Activated T-cell treated with anti-CD3 and anti-CD28 coated beads for 1 hour (primary cell): ENCODE measurements at regions not wholly inside any gene's neighbourhood (a gene's known extent, or its start where the extent isn't known, plus 50 kb on each side); places are given as distances from the start of the nearest gene placed in this dataset.

ENCODE experiments used
- DNase-seq: peaks from one replicate; pipeline ENCODE4 v3.0.0-alpha.2; 2020; ENCODE audit warnings: low read depth

DNA sequence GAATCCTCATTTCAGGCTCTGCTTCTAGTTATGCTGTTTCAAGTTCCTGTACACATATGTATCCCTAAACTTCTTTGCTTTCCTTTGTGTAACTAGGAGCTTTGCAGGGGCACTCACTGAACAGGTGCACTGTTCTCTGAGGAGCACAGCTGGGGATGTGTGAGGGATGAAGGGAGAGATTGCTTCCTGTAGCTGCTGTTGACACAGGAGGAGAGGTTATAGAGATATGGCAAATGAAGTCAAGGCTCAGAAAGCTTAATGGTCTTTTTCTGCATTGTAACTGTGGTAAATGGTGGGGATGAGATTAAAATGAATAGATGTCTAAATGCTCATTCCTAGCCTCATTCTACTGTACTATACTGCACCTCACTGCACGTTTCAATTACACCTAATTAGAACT, 454.3 kb downstream of the BTBD3 start:
- DNase-seq: no peak

DNA sequence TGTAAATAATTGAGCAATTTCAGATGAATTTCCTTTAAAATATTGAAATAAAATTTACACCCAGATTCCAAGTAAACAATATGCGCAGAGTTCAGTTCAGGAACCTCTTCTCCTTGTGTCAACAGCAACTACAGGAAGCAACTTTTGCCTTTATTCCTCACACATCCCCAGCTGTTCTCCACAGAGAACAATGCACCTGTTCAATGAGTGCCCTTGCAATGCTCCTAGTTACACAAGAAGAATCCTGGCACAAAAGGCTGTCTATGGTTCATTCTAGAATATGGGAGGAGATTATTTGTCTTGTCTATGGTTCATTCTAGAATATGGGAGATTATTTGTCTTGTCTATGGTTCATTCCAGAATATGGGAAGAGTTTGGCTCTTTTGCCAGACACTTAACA, 454.9 kb downstream of the BTBD3 start:
- DNase-seq: no peak

DNA sequence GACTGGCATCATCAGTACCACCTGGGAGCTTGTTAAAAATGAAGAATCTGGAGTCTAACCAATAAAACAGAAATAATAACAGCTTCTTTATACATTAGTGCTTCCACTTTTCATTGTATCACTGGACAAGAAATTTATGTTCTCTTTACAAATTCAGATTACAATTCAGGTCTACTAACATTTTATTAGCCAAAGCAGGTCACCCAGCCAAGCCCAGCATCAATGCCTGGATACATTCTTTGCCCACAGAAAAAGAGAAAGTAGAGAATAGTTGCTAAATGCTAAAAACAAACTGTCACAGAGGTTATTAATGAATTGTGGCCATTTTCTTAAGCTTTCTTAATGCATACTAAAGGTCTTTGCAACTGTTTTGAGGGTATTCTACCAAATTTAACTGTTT, 458.3 kb downstream of the BTBD3 start:
- no peak for DNase-seq

DNA sequence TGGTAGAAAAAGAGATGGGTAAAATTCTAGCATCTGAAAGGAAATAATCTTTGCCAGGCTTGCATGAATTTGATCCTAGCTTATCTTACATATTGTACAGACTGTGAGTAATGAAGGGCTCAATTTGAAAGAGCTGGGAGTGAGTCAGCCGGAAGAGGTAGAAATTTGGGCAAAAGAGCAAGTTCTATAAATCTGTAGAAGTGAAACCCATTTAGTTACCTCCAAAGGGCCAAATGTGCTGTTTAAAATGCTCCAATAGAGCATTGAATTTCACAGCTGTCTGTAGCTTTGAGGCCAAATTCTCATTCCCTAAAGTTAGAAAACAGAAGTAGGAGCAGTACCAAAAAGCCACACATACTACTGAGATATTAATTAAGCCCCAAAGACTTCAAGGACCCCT, 466.1 kb downstream of the BTBD3 start:
- no peak for DNase-seq

DNA sequence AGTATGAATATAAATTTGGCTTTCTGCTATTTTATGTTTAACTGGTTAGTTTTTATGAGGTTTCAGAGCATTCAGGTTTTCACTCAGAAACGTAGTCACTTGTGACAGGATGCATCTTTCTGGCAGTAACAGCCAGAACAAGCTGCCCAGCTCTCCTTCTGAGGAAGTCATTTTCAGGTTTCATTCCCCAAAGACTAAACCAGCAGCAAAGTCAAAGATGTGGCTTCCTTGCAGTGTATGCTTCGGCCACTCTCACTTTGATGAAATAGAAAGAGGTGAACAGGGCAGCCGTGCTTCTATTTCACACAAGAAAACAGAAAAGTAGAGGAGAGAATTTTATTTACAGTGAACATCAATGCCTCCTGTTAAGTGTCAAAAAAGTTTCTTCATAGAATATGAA, 469.1 kb downstream of the BTBD3 start:
- no peak for DNase-seq

DNA sequence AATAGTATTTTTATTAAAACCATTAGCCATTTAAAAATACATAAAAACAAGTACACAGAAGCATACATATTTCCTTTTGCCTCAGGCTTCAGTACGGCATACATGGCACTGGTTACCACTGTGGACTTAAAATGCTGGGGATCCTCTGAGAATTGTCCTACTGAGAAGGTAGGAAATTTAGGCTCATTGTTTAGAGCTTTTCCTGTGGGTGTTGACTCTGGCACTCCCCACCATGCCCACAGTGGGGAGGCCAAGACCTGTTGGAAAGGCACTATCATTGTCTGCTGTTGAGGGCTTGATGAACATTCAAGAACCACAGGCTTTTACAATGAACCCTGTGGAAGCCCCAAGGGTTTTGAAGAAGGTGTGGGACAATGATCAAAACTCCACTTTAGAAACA, 473.4 kb downstream of the BTBD3 start:
- DNase-seq: no peak

DNA sequence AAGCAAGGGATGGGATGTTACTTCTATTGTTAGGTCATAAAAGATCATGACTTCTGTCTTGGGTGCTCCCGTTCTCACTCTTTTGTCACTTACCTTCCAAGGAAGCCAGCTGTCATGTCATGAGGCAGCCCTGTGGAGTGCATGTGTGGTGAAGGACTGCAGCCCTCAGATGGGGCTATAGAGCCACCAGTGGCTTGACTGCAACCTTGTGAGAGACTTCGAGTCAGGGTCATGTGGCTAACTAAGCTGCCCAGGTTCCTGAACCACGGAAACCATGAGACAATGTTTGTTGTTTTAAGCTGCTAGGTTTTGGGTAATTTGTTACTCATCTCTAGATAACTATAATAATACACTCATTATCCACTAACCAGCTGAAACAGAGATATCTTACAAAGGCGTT, 477.1 kb downstream of the BTBD3 start:
- no peak for DNase-seq

DNA sequence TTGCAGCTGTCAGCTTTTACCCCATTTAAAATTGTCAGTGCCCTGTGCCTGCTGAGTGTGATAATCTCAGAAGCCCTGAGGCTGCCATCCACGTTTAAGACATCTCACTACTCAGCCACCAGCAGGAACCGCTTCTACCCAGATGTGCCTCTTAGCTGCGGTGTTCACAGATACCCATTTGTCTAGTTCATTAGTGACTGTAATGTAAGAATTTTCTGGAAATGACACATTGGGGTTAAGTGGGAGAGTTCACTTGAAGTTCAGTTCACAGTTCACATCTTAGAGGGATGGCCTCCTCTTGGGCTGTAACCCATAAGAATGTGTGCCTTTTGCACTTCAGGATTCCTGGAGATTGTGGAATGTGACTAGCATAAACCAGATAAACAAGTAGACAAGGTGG, 477.7 kb downstream of the BTBD3 start:
- no peak for DNase-seq

DNA sequence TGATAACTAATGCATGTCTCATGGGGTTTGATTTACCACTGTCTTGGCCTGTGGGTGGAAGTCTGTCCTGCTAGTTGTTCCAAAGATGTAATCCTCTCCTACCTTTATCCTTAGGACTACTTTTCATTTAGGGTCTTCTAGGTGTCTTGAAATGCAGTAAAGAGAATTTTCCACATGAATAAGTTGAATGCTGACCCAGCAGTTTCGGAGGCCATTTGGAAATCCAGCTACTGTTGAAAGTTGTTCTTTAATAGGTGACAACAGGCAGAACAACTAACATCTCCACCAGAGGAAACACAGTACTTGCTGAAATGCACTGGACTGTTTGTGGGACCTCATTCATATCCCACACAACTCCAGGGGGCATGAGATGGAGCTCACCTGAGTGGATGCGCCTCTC, 478.1 kb downstream of the BTBD3 start:
- no peak for DNase-seq

DNA sequence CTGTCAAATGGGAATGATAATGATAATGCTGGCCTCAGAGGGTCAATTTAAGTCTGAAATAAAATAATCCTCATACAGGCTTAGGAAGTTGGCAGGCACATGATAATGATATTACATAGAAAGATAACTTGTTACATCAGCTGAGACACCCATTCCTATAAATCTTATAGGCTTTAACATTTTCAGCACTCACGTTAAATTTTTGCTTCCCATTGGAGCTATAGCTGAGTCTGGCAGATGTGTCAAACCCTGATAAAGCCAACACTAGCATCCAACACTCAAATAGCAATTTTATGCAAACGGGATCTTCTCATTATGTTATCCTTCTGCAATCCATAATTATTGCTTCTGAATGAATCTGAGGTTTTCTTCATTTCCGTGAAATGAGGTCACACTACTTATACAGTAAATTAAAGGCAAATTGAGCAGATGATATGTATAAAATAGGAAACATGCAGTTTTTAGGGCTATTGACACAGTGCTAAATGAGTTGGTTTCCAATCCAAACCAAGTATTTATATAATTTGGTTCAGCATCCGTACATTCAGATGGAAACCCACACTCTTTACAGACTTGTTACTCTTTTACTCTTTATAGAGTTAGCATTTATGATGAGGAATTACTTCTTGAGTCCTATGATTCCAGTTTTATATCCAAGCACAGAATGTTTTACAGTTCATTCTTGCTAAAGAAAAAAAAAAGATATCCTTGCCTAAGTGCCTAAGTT, 481.6 kb downstream of the BTBD3 start:
- DNase-seq: no peak

DNA sequence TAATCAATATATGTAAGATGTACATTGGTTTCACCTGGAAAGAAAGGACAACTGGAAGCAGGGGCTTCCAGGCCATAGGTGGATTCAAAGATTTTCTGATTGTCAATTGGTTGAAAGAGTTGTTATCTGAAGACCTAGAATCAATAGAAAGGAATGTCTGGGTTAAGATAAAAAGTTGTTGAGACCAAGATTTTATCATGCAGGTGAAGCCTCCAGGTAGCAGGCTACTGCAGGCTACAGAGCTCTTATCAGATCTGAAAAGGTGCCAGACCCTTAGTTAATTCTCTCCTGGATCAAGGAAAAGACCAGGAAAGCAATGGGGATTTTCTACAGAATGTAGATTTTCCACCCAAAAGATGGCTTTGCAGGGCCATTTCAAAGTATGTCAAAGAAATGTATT, 487.2 kb downstream of the BTBD3 start:
- DNase-seq: no peak

DNA sequence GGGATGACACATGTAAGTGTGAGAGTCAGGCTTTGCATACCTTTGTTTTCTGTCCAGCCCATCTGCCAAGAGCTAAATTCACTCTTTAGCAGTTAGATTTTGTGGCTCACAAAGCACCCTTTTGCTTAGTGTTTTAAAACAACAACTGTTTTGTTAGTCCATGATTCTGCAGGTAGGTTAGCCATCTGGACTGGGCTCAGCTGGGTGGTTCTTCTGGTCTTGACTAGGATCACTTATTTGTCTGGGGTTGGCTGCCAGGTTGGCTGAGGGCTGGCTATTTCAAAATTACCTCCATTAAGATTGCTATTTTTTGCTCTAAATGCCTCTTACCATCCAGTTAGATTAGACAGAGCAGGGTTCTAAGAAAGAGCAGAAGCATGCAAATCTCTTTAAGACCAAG, 489.3 kb downstream of the BTBD3 start:
- no peak for DNase-seq

DNA sequence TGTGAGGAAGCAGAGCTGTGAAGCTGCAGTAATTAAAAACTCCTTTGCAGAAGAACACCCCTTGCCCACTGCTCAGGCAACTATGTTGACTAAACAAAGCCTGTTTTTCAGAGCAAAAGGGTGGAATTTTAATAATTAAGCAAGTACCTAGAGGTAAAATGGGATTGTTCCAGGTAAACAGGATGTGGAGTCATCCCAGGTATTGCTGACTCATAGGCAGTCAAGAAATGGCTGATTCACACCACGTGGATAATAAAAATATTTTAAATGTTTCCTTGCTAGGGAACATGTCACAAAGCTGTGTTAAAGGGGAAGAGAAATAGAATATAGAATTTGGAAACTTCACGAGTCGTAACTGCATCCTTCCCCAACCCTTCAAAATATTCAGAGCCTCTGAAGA, 491.8 kb downstream of the BTBD3 start:
- DNase-seq: no peak

DNA sequence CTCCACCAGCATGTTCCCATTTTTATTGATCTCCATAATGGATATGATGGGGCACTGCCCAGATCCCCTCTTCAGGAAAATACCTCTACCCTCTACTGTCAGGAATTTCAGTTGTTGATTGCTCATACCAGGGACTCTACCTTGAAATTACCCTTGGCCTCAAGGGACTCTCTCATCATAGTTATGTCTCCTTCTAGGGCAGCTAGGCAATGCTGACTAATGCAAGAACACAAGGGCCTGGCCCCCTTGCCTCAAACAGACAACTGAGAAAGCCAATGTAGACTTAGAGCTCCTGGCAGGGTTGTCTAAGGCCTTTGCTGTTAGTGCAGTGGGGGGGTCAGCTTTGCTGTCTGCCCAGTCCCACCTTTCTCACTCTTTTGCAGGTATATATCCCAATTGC, 493.1 kb downstream of the BTBD3 start:
- no peak for DNase-seq

DNA sequence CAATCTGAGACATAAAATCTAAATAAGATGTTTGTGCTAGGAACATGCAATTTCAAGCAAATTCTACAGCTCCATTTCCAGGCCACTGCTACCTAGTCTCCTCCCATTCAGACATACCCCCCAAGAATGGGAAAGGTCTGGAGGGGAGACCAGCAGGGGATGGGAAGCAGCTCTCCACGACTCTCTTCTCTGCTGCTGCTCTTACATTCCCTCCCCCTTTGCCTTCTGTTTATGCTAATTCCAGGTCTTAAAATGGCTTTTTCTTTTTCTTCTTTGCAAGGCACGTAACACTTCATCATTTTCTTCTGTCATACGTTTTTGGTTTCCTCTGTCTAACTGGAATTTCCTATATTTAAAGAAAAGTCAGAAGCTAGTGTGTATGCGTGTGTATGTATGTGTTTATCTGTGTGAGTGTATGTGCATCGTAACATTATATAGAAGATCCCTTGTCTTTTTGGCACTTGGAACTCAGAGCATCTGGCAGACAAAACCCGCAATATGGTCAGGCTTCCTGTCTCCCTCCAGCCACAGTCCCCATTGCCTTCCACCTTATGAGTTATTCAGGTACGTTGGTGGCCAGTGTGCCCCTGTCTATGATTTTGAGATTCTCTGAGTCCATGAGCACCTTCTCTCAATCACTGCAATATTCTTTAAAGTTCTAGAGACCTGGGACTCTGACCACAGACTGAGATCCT, 493.7 kb downstream of the BTBD3 start:
- no peak for DNase-seq

DNA sequence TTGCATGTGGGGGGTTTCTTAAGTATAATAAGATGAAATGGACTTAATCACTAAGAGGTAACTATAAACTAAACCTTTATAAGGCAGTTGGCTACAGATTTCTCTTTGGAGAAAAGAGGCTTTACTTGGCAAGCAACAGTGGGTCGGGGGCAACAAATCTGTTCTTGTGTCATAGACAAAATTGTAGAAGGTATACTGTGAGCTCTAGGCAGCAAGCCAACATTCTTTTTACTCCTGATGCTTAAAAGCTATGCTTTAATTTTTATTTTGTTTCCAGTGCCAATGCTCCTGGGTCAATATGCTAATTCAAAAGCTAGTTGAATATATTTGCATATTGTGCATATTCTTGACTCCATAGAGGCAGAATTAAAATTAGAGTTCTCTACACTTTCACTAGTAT, 495.4 kb downstream of the BTBD3 start:
- DNase-seq: no peak

DNA sequence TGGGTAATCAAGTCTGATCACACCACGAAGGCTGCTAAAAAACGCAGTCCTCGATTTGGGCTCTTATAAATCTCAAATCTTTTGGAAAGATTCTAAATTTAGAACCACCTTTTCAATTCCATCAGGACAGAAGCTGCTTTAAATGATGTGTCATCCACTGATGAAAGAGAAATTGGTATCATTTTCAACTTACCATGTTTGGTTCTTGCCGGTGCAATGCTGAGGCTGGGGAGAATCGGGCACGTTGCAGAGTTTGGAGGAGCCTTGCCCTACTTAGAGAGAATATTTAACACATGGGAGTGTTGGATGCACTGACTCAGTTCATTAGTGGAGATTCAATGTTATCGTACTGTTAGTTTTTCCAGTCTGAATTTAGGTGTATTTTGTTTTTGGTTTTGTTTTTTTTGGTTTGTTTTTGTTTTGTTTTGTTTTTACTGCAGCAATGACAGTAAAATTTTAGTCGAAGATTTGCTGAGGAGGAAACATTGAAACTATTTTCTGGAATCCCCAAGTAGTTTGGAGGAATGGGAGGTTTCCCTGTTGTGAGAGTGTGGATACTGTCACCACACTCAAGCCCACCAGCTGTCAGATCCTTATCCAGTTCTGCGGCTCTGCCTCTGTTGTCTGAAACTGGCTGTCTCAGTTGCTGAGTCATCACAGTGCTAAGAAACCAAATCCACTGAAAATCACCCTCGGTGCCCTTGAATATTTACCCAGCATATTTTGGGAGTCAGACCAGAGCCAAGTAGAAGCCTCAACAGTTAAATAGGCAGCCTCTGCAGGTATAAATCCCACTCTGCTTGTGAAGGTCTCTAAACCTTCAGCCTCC, 497.0 kb downstream of the BTBD3 start:
- no peak for DNase-seq

DNA sequence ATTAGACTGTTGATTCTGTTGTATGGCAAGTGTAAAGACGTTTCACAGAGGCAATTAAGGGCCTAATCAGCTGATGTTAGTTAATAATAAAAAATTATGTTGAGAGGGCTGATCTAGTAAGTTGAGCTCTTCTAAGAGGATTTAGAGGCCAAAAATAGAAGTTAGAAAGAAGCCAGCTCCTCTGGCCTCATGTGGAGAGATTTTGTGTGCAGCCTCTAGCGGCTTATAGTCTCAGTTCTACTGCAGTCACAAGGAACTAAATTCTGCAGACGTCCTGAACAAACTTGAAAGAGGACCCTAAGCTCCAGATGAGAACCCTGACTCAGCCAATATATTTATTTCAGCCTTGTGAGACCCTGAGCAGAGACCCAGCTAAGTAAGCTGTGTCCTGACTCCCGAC, 498.6 kb downstream of the BTBD3 start:
- no peak for DNase-seq

DNA sequence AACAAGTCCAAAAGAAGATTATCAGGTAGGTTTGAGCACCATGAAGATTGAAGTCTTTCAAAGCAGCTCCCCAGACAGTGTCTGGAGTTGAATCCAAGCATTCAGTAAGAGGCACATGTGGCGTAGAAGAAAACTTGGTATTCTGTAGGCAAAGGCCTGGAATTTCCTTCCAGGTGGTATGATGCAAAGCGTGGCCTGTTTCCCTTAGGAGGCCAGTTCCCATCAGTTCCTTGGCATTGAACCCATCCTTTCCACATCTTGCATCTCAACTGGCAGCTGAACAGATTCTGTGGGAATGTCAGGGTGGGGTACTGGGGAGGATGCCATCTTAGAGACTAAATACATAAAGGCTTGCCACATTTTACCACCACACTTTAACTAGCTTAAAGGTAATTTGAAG, 516.0 kb downstream of the BTBD3 start:
- DNase-seq: no peak

DNA sequence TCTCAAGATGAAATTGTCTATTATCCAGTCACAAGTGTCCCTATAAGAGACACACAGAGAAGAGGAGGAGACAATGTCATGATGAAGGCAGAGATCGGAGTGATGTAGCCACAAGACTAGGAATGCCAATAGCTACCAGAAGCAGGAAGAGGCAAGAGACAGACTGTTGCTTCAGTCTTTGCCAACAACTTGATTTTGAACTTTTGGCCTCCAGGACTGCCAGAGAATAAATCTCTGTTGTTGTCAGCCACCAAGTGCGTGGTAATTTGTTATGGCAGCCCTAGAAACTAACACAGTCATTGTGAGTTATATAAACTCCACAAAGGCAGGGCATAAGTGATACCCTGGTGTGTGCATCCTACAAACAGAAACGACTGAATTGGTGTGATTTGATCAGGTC, 517.0 kb downstream of the BTBD3 start:
- no peak for DNase-seq

DNA sequence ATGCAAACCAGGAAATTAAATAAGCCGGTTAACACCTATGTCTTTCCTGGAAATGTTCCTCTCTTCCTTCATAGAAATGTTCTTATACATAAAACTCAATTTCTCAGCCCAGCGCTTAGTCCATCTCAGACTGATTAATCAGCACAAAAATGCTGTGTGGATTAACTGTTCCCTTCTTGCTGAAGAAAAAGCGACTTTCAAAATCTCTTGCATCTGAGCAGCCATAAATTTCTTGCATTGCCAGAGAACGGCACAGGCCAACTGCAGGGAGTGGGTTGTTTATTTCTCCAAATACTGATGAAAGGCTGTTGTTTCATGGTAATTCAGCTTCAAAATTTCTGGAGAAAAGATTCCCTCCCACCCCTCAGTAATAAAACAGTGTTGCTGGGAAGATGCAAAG, 517.6 kb downstream of the BTBD3 start:
- DNase-seq: no peak

DNA sequence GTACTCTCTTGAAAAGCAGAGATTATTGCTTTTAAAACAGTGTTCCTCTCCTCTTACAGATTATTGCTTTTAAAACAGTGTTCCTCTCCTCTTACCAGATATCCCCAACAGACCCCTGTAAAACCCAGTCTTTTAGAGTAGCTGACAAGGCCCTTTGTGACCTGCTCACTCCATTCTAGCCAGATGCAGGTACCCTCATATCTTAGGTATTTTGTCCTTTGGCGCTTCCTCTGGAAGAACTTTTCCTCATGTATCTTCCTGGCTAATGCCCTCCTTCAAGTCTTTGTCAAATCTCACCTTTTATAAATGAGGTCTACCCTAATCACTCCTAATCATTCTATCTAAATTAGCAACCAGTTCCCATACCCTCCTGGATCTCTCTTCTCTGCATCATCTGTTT, 536.0 kb downstream of the BTBD3 start:
- no peak for DNase-seq

DNA sequence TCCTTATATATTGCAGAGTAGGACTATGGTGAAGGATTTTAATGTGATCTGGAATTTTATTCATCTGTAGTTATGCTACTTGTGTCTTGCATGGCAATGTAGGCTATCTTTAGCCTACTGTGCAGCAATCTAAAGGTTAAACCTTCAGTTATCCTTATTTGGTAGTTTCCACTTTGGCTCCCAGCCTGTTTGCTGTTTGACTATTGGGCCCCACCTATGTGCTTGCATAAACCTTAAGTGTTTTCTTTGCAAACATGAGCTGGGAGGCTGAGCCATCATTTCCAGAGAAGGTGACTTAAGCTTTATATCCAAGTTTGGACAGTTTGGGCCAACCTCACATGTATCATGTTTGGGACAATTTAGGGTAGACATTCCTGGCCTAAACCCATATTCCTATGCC, 537.5 kb downstream of the BTBD3 start:
- no peak for DNase-seq
